ENCODE measurements at regions not wholly inside any gene's neighbourhood (a gene's known extent, or its start where the extent isn't known, plus 50 kb on each side); places are given as distances from the start of the nearest gene placed in this dataset.

- TF ChIP-seq CTCF (optimal IDR thresholded peaks at IDR 0.05 in 1 of 3, IDR thresholded peaks at IDR 0.05 in 1 of 3, conservative IDR thresholded peaks at IDR 0.05 in 1 of 3; ENCODE audit: extremely low read depth in 1 of 3, insufficient read depth in 2 of 3, low read length in 3 of 3) (no peak), EZH2 (IDR thresholded peaks at IDR 0.05; ENCODE audit: low read length) (no peak)
Observed at GRCh38 chr9:119095072-119095471, 274.2 kb downstream of the BRINP1 start.
